ENCODE measurements at regions not wholly inside any gene's neighbourhood (a gene's known extent, or its start where the extent isn't known, plus 50 kb on each side); places are given as distances from the start of the nearest gene placed in this dataset.
A peak's percentile ranks its signal among the peaks of the same experiment; 100 is the strongest.
"Not testable (repeated sequence)": the region's sequence is repeated elsewhere in the genome, so short reads cannot be mapped to it uniquely, and the experiment has no call there.

DNA sequence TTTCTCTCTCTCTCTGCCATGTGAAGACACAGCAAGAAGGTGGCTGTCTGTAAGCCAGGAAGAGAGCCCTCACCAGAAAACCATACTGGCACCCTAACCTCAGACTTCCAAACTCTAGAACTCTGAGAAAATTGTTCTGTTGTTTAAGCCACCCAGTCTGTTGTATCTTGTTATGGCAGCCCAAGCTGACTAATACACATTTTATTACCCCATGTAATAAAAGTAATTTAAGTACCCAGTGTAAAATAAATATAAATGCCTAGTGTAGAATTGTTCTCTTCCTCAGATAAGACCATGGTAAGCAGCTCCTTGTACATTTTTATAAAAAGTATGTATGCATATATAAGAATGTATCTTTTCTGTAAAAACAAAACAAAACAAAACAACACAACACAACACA is 119.7 kb downstream of the DTL start:
- no peak for DNase-seq

DNA sequence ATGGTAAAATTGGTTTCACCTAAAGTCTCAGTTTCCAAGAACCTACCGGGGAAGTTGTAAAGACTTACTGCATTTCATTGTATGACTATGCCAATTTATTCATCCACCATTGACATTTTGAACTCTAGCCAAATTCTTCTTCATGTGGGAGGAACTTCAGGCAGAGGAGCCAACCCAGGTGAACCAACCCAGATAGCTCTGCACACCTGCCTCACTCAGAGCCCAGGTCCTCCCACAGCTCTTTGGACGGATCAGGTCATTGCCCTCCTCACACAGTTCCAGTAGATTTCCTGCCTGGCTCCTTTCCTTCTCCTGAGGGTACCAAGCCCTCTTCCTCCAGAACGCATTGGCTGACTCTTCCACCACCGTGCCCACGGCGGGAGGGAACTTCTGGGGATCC is 121.7 kb downstream of the DTL start:
- no peak for DNase-seq

DNA sequence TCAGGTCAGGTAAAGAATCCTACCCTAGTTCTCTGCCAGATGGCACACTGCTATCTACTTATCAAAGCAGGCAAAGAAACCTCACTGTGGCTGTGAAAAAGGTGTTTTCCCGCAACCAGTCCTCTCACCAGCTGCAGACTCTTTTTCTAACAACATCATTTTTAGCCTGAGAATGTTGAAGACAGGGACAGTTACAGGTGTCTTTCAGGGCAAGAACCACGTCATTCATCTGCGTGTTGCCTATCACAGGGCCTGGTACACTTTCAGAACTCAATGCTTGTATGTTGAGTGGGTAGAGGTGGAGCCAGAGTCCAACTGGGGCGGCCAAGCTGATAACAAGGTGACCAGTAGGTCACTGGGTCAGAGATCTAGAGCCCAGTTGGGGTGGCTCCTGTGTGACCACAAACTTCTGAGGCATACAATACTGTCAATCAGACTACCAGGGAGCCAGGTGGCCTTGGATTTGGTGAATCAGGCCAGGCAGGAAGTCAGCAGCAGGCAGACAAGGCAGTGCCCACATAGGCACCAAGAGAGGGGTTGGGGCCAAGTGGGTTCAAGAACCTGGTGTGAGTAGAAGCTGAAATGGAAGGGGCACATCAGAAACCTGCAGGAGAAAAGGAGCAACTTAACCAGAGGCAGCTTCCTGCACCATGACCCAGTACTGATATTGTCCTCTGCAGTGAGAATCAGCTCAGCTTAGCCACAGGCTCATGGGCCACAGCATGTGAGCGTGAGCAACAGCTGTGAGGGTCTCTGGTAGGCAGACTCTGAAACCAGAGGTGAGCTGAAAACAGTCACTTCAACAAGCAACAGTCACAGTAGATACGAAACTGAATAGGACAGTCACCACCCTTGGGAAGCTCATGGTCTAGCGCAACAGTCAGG is 123.6 kb downstream of the DTL start:
- no peak for DNase-seq

DNA sequence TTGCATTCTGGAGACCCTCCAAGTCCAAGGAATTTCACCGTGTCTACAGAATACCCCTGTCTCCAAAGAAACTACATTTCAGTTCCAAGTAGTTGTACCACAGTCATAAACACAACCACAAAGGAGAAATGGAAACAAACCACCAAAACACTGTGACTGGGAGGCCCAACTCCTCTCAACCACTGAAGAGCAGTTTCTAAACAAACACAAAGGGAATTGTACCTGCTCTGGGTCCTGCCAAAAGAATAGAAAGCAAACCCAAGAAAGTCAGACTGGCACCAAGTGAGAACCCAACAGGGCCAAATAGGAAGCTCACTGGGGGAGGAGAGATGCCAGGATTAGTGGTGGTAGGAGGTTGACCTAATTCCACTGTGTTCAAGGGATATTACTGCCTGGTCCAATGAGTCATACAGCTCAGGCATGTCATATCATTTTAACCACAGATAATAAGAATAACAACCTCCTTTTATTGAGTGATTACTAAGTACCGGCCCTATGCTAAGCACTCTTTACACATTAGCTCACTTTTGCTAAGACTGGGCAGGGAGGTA is 123.9 kb upstream of the PPP2R5A start:
- DNase-seq = no peak

DNA sequence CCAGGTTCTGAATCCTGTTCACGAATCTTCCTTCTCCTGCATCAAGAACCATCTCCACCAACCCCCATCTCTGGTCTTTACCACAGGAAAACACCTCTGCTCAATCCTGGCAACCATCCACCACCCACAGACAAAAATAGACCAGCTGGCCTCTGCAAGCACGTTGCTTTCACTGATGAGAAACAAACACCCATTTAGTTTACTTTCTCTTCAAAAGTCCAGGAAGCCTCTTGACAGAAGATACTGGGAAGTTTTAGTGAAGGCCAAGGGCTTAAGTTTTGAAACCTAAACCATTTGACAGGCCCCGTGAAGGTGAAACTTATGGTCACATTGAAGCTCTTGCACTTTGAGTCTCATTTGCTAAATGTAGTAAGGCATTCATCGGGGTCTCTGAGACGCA is 122.6 kb upstream of the PPP2R5A start:
- DNase-seq = no peak

DNA sequence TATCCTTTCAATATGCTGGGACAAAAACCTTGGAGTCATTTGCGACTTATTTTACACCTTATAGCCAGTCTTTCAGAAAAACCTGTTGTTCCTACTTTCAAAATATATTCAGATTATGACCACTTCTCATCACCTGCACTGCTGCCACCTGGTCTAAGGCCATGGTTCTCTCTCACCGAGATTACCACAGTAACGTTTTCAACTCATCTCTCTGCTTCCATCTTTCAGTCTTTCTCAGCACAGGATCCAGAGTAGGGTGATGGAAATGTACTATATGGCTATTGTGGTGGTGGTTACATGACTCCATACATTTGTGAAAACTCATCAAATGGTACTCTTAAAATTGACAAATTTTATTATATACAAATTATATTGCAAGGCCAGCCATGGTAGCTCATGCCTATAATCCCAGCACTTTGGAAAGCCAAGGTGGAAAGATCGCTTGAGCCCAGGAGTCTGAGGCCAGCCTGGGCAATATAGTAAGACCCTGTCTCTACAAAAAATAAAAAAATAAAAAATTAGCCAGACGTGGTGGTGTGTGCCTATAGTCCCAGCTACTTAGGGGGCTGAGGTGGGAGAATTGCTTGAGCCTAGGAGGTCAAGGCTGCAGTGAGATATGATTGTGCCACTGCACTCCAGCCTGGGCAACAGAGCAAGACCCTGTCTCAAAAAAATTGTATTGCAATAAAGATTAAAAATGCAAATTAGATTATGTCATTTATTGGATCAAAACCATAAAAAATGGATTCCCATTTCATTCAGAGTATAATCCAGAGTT is 120.9 kb upstream of the PPP2R5A start:
- no peak for DNase-seq

DNA sequence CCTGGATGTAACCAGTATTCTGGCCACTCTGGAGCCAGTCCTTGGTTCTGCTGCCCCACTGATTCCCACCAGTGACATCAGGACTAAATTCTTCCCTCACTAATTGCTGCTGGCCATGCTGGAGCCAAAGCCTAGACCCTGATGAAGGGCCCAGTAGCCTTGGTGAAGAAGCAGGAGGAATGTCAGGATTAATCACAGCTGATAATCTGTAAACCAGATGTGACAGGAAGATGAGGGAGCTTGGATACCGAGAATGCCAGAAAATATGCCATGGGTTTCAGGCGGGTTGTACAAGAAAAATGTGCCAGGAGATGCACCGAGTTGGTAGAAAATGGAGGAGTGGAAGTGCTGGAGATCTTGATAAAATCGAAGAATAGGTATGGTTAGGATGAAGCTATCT is 119.0 kb upstream of the PPP2R5A start:
- peak; percentile 58 for DNase-seq

DNA sequence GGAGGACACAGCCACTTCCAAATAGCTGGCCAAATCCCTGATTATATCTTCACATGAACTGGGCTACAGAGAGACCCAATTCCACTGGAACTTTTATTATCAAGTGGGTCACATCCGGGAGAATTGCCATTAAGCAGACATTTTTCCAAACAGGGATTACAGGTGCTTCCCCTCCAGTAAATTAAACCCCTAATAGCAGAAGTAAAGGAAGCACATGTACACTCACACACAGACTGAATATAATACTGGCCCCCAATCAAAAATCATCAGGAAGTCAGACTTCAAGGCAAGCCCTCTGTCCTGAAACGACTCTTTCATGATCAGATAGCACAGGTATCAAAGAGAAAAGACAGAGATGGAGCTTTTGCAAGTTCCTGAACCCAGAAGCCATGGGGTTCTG is 118.6 kb upstream of the PPP2R5A start:
- no peak for DNase-seq

DNA sequence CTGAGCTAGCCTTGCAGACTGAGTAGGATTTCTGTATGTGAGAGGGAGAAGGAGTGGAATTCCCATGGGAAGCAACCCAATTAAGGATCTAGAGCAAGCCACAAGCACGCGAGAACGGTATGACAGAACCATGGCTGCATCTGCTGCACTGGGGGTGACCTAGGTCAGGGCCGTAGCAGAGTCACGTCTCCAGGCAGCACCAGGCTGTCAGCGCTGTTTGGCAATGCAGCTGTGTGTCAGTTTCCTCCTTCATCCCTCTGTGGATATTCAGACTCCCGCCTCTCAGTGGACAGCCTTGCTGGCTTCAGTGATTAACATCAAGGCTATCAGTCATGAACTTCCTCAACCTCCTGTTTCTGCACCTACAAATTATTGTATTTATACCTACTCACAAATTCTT is 118.1 kb upstream of the PPP2R5A start:
- peak; percentile 54 for DNase-seq

DNA sequence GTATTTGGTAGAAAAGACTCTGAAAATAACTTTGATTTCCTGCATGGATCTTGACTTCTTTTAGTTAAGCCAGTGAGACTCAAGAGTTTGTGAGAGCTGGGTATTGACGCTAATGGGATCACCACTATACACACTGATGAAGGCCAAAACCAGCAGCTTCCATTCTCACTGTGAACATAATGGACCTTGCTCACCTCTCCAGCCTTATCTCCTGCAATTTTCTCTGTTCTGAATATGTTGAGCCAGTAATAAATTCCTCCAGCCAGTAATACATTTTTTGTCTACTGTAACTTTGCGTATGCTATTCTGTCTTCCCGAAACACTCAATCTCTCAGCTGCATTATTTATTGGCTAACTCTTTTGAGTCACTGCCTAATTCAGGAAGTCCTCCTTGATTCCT is 111.6 kb upstream of the PPP2R5A start:
- no peak for DNase-seq

DNA sequence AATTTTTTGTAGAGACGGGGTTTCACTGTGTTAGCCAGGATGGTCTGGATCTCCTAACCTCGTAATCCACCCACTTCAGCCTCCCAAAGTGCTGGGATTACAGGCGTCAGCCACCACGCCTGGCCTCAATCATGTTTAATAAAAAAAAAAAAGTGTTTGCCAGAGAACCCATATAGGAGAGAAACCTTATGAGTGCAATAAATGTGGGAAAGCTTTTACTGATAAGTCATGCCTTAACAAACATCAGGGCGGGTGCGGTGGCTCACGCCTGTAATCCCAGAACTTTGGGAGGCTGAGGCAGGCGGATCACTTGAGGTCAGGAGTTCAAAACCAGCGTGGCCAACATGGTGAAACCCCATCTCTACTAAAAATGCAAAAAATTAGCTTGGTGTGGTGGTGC is 110.9 kb upstream of the PPP2R5A start:
- DNase-seq = not testable (repeated sequence)

DNA sequence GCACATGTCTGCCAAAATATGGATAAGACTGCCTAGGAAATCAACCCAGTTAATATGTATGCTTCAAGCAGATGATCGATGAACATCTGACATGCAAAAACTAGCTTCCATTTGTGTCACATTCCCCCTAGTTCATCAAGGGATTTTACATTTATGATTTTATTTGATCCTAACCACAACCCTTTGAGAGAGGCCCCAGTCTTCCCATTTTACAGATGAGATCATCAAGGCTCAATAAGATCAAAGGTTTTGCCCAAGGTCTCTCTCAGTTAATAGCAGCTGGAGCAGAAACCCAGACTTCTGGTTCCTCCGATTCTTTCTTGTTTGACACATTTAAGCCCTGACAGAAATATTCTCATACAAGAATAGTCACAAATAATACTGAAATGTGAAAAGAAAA is 107.7 kb upstream of the PPP2R5A start:
- DNase-seq = no peak

DNA sequence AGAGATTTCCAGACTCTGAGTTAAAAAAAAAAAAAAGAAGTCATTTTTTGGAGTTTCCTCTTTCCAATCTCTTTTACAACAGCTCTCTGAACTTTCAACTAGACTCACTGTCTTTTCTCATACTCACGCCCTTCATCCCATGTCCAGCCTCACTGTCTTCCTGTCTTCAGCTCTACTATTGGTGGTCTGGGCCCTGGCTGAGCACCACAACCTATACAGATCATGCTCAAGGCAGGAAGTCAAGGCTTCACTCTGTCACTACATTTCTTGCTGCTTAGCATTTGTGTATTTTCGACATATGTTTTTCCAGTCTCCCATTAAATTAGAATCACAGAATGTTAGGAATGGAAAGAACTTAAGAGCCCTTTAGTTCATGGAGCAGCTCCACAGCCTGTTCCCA is 106.4 kb upstream of the PPP2R5A start:
- no peak for DNase-seq

DNA sequence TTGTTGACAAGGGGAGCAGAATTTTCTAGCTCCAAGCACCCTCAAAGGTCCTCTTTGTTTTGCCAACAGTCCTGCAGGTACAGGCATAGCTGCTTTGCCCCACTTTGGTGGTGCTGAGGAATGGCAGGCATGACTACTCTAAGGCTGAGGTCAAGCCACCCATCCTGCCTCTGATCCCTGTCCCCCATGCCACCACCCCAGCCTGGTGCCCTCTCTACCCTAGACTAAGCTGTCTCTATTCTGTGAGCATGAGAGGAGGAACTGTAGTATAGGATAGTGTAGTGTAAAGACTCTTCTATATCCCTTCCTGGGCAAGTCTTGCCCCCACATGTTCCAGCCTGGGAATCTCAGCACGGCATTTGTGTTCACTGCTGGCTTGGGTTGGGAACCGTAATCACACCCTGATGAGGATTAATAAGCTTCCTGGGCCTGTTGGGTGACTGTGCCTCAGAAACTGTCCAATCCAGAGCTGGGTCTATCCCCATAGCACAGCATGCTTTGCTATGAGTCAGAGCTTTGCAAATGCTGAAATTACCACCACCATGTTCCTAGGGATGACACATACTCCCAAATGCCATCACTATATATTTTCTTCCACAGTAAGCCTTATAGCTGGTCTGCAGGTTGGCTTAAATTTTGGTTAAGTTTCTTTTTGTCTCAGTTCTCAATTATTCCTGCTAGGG is 105.7 kb upstream of the PPP2R5A start:
- no peak for DNase-seq

DNA sequence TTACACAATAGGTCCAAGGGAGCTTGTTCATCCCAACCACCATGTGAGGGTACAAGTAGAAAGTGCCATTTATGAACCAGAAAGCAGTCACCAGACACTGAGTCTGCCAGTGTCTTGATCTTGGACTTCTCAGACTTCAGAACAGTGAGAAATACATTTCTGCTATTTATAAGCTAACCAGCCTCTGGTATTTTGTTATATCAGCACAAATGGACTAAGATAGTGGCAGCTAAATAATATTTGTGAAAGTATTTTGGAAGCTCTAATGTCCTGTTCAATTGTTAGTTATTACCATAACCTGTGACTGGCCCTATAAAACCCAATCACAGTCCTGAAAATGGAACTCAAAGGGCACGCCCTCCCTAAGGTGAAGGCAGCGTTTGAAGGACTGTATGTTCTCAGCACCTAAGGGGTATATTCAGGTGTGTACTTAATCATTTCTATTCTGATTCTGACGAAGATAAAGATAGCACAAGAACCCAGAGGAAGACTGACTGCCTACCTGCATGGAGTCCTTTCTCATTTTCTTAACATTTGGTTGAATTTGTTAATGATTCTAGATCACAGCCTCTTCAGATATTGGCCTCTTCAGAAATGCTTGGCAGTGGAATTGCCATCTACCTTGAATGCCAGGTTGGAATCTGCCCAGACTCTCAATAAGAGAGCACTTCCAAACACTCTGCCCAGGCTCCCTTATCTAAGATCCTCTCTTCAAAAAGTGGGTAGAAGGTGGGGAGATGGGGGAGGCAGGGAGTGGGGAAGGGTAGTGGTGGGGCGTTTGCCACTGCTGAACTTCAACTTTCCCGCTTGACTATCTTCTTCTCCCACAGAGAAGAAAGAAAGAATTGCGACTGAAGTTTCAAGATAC is 104.0 kb upstream of the PPP2R5A start:
- no peak for DNase-seq

DNA sequence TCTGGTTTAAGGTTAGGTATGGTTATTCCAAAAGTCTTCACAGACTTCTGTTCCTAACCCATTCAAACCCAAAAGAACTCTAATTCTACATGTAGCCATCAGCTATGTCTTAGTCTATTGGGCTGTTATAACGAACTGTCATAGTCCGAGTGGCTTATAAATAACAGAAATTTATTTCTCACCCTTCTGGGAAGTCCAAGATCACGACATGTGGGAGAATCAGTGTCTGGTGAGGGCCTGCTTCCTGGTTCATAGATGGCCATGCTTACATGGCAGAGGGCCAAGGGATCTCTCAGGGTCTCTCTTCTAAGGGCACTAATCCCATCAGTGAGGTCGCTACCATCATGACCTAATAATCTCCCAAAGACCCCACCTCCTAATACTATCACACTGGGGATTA is 103.0 kb upstream of the PPP2R5A start:
- DNase-seq = no peak

DNA sequence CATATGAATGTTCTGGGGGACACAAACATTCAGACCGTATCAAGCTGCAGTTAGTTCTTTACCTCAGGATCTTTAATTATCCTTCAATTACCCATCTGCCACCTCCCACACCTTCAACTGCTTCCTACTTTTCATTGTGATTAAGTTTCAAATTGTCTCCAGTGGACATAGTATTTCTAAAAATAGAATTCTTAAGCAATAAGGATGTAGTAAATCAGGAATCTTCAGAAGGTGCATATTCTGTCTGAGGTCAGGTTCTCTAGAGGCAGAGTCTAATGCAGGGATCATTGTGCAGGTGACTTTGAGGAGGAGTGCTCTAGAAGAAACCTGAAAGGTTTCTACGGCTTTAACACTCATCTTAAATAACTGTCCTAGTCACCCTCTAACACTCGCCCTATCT is 102.6 kb upstream of the PPP2R5A start:
- DNase-seq = no peak

DNA sequence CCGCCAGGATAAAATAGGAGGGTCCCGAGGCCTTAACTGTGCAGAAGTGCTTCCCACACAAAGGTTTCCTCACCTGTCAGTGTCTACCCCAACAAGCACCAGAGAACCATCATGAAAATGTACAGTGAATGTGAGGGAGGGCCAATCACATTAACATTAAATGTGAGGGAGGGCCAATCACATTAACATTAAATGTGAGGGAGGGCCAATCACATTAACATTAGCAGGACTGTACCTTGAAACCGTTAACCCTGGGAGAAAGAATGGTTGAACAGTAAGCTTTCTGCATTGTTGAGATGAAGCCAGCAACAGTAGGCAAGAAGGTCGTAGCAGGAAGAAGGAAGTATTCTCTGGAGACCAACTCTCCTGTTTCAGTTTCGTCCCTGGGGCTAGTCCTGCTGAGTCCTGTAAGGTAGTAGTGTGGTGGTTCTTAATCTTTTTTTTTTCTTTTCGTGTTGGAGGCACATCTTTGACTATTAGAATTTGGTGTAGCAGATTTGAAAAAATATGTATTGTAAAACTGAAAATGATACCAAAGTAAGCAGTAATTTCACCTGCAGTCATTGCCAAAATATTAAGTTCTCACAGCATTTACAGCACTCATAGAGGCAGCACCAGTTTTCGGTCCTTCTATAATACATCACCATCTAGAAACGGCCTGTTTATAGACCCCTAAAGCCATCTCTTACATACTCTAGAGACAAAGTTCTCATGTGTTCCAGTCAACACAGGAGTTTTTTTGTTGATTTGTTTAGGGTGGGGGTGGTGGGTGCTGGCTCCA is 98.6 kb upstream of the PPP2R5A start:
- DNase-seq = no peak

DNA sequence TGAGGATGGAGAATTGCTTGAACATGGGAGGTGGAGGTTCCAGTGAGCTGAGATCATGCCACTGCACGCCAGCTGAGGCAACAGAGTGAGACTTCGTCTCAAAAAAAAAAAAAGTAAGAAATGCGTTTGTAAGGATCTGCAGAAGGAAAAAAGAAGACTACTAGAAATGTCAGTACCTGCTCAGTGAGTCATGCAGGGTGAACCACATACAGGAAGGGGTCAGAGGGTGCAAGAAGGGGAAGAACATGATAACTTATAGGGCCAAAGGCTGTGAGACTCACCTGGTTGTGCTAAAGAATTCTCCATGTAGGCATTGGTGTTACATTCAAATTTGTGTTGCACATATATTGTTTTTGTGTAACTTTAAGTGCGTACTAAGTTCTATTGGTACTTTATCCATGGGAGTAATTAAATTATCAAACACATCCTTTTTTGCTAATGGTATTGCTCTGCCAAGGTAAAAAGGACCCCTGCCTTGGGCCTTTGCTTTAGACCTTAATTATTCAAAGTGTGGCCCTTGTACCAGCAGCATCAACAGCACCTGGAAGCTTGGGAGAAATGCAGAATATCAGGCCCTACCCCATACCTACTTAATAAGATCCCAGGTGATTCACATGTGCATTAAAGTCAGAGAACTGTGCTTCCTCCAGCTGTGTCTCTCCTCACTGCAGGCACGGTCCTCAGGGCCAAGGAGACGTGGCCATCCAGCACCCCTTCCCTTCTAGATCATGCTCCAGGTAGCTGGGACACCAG is 96.4 kb upstream of the PPP2R5A start:
- DNase-seq = no peak

DNA sequence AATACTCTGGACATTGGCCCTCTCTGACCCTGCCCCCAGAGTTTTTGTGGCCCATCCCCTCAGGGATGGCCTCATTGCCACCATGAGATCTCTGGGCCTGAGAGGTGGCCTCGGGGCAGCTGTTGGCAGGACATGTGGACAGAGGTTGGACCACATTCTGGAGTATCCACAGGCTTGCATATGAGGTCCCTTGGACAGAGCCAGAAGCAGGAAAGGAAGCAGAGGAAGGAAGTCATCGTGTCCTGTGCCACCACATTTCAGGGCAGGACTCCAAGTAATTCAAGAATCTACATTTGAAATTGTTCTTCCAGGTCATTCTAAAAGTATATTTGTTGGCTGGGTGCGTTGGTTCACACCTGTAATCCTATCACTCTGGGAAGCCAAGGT is 95.9 kb upstream of the PPP2R5A start:
- DNase-seq = no peak

DNA sequence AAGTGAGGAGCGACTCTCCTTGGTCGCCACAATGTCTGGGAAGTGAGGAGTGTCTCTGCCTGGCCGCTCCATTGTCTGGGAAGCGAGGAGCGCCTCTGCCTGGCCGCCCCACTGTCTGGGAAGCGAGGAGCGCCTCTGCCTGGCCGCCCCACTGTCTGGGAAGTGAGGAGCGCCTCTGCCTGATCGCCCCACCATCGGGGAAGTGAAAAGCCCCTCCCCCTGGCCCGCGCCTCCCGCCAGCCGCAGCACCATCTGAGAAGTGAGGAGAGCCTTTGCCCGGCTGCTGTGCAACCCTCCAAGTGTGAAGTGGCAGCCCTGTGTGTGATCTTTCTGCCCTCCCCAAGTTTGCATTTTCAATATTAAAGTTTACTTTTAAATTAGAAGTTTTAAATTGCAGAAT is 95.0 kb upstream of the PPP2R5A start:
- DNase-seq = no peak
